Body of pancreas (tissue), 4 donors: ENCODE measurements at regions not wholly inside any gene's neighbourhood (a gene's known extent, or its start where the extent isn't known, plus 50 kb on each side); places are given as distances from the start of the nearest gene placed in this dataset.

Experiments used
- CTCF ChIP-seq, 7 experiments: fragments of 450-650 bp in 4 of 7; fragments of 200-600 bp in 3 of 7; sonication (generic) in 3 of 7; IDR thresholded peaks; one replicate each; pipeline ENCODE4 v1.5.1; 2016 to 2019; ENCODE audit warnings: antibody characterized with exemption in 7 of 7
- POLR2A ChIP-seq, 3 donors: fragments of 450-650 bp; IDR thresholded peaks; one replicate each; pipeline ENCODE4 v1.6.1; 2016; ENCODE audit warnings: antibody characterized with exemption in 3 of 3, mild to moderate bottlenecking in 2 of 3

DNA sequence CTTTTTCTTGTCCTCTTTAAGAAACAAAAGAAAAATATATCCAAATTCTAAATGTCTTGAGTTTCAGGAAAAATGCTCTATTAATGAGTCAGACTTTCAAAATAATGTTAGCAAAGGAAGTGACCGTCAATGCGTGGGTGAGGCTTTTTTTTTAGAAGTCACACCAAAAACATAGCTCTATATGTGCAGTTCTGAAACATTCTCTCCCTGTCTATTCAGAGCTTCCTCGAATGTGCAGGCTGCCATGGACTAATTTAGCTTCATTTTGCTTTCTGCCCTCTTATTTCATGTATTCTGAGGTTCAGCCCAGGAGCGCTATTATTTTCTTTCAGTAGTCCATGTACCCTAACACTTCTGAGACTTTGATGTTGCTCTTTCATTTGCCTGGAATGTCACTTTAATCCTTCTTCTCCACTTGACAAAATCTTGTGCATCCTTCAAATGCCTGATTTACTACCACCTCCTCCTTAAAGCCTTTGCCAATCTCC is 72.5 kb upstream of the RASA1 start:
- no peak for TF ChIP-seq CTCF (IDR thresholded peaks at IDR 0.05)
- no peak for TF ChIP-seq POLR2A (IDR thresholded peaks at IDR 0.05)
